GDM1 (cell line): ENCODE measurements at regions not wholly inside any gene's neighbourhood (a gene's known extent, or its start where the extent isn't known, plus 50 kb on each side); places are given as distances from the start of the nearest gene placed in this dataset.
A peak's percentile ranks its signal among the peaks of the same experiment; 100 is the strongest.
"Not testable (repeated sequence)": the region's sequence is repeated elsewhere in the genome, so short reads cannot be mapped to it uniquely, and the experiment has no call there.

ENCODE experiments used
- DNase-seq: peaks from one replicate; lab custom pipeline; 2025; lab: John Stamatoyannopoulos, UW

DNA sequence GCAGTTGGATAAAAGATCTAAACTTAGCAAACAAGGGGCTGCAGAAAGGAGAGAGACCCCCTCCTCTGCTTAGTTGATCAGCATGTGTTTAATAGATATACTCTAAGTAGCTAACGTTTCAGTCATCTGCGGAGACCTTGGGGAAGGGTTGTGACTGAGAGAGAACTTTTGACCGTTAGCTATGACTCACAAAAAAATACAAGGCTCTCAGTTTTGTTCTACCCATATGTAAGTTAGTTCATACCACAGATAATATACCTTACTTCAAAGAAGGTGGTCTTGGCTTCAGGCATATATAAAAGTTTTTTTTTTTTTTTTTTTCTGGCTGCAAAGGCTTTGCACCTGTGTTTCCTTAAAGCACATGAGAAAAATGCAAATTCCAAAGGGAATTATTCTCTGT lies 258.9 kb downstream of the GJA1 start:
- DNase-seq, result no peak

DNA sequence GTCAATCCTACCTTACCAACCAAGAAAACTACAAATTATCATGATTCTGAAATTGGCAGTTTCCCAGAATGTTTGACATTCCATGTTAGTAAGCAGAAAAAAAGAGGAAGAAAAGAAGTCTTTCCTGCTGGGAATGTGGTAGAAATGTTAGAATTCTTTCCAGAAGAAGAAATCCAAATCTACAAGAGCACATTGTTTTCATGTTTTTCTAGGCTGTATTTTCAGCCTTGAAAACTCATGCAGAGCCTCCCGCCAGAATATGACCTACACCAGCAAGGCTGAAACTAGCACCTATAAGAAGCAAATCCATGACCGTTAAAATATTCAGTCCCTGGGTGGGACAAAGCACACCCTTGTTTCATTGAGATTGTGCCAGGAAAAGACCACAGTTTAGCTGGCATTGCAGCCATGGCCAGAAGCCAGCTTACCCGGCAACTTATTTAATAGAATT lies 259.4 kb downstream of the GJA1 start:
- DNase-seq, result no peak

DNA sequence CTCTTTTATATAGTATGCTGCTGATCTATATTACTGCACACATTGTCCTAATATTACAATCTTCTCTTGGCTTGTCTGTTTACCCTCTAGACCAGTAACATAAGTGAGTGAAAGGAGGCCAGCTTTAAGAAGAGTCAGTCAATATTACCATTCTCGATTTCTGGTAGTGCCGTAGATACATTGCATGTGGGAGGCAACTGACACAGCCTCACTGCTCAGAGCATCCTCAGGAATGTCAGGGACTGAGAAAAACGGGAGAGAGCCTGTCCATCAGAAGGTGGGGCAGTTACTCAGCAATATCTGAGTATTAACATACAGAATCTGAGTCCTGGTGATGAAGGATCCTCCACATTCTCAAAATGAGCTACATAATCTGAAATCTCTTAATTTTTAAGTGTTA lies 259.9 kb downstream of the GJA1 start:
- no peak for DNase-seq

DNA sequence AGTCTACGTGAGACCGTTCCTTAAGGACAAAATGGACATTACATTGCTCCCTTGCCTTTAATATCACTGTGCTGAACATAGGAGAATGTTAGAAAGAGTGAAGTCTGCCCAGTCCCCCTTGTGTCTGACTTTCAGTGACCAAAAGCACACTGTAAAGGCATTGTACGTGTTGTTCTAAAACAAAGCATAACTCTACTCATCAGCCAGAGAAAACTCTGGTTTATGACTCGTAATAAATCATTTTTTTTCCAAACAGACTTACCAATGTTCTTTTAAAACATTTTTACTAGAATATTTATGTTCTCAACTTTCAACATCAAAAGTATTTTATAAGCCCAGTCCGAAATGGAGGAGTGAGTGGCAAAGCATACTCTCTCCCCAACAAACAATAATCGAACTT lies 262.5 kb downstream of the GJA1 start:
- DNase-seq, result no peak

DNA sequence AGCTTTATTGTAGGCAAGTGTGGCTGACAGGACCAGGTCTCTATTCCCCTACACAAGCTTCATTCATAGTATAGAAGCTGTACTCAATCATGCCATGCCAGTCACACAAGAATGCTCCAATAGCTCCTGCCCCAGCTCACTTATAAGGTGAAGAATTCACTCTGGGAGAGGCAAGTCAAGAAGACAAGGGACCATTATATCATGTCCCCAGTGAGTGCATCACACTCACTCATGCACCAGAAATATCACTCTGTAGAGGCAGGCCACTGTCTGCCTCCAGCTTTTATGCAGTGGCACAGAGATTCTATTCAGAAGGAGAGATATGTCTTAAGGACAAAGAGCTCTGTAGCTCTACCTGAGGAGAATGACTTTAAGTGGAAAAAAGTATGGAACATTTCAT lies 263.2 kb downstream of the GJA1 start:
- DNase-seq, result no peak

DNA sequence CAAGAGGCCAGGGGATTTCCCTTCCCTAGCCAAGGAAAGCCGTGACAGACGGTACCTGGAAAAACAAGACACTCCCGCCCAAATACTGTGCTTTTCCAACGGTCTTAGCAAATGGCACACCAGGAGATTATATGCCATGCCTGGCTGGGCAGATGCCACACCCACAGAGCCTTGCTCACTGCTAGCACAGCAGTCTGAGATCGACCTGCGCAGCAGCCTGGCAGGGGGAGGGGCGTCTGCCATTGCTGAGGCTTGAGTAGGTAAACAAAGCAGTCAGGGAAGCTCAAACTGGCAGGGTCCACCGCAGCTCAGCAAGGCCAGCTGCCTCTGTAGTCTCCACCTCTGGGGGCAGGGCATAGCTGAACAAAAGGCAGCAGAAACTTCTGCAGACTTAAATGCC lies 267.7 kb downstream of the GJA1 start:
- DNase-seq, result not testable (repeated sequence)

DNA sequence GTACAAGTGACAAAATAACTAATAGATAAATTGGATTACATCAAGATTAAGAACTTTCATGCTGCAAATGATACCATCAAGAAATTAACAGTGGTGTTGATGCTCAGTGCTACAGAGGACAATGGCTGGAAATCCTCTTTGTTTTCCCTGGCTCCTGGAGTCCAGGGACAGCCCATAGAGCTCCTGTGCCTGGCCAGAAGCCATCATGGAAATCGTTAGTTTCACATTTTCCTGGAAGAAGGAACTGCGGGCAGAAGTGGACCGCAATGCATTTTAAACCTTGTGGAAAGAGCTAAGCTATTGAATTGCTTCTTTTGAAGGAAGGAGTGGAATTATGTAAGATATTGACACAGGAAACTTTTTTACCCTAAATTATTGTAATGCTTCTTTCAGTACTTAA lies 276.0 kb downstream of the GJA1 start:
- DNase-seq, result no peak

DNA sequence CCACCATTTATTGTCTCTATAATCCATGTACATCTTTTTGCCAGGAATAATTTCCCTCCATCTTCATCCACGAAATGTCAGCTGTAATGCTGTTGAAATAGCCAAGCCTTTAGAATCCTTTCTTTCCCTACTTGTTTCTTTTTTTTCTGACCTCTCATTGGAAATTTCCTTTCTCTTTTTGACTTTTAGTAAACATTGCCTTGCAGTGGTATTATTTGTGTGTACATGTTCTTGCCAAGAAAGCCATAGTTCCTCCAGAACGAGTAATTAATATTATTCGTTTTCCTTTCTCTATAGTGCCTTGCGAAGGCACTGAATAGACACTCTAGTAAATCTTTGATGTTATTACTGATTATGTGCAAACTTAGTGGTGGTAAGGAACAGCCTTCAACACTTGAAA lies 282.2 kb downstream of the GJA1 start:
- DNase-seq, result no peak

DNA sequence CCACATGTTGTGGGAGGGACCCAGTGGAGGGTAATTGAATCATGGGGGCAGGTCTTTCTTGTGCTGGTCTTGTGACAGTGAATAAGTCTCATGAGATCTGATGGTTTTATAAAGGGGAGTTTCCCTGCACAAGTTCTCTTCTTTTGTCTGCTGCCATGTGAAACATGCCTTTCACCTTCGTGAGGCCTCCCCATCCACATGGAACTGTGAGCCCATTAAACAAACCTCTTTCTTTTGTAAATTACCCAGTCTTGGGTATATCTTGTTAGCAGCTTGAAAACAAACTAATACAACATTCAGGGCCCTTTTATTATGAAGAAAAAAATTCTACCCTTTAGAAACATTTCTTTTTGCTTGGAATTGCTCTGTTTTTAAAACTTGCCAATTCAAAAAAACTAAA lies 285.4 kb downstream of the GJA1 start:
- DNase-seq, result not testable (repeated sequence)

DNA sequence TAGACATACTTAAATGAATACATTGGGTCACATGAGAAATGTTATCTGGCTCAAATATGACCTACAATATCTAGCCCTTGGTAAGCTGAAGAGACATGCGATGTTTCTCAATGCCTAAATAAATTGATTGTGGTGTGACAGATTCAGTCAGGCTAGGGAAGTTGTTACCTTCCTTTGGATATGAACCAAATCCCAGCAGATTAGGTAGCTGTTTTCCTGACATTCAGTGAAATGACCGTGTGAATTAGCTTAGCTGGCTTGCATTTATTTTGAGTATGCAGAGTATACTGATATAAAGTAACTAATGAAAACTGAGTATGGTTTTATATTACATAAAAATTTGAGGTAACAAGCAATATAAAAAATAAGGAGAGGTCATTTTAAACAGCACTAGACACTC lies 288.2 kb downstream of the GJA1 start:
- DNase-seq, result no peak

DNA sequence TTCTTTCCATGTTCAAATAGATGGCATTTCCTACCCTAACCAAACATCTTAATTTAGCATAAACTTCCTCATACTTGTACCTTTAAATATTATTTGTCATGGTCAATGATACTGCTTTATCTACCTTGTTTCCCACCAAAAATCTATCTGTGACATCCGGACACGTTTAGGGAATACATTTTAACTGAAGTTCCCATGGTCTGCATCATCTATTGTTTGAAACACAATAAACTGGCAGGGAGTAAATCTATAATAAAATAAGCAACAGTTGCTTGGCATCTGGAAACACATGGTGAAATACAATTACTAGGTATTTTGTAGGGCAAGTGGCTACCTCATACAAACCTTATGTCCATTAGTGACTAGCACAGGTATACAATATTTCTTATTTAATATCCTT lies 289.1 kb downstream of the GJA1 start:
- no peak for DNase-seq

DNA sequence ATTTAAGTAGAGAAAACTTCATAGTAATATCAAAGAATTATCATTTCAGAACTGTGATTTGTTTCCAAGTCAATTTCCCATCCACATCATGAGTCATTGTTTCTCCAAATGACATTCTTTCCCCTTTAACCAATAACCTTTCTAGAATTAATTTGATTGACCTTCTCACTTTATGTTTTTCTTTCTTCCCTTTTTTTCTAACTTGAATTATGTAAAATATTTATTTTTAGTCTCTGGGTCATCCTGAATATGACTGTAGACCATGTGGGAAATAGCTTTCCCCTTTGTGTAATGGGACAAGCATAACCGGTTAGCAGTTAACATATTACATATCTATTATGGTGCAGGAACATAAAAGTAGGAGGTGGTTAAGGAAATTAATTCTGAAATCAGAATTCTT lies 291.1 kb downstream of the GJA1 start:
- DNase-seq, result no peak

DNA sequence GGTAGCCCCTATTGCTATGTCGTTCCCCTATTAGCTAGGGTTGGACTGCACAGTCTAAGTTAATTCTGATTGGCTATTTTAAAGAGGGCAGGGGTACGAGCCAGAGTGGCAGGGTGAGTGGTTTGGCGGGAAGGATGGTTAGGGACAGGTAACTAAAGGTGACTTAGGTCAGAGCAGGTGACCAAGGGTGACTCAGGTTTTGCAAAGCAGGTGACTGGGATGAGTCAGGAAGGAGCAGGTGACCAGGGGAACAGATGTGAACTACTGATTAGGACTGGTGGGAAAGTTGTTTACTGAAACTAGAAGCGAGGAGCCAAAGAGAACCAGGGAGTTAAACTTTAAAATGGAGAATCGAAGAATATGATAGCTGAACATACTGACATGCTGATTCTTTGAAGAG lies 295.2 kb downstream of the GJA1 start:
- no peak for DNase-seq

DNA sequence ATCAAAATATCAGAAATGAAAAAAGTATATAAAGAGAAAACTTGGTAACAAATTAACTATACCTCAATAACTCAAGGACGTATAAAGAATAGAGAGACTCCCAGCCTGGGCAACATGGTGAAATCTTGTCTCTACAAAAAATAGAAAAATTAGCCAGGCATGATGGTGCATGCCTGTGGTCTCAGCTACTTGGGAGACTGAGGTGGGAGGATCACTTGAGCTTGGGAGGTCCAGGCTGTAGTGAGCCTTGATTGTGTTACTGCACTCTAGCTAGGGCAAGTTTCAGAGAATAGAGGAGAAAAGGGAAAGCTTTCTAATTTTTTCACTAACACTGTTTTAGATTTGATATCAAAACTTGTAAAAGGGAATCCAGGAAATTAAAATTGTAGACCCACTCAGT lies 295.9 kb downstream of the GJA1 start:
- DNase-seq, result no peak

DNA sequence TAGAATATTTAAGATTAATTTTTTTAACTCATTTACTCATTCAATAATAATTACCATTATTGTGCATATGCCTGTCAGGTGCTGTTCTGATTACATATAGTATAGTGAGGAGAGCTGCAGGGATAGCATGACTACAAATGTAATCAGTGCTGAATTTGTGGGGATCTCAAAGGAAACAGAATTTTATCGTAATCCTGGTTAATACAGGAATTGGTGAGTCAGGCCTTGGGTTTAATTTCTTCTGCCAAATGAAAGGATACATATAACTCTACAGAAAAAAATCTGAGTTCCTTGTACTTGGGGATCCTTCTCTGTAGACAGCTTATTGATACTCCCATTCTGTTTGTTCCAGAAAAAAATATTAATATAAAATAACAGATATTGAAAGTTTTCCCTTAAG lies 297.2 kb downstream of the GJA1 start:
- DNase-seq, result no peak

DNA sequence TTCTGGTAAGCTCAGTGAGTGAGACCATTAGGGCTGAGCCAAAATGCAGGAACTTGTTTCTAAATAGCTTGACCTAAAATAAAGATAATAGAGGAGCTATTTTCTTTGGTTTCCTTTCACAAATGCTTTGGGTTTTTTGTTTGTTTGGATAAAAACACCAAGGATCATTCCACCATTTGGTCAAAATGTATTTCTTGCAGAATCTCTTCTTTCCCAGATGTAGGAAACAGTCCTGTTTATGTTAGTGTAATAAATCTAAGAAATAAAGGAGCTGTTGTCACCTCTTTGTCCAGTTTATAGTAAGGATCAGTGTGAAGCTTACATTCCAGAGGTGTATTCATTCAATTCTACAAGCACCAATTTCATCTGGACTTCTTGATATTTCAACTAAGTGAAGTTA lies 297.8 kb downstream of the GJA1 start:
- DNase-seq, result no peak

DNA sequence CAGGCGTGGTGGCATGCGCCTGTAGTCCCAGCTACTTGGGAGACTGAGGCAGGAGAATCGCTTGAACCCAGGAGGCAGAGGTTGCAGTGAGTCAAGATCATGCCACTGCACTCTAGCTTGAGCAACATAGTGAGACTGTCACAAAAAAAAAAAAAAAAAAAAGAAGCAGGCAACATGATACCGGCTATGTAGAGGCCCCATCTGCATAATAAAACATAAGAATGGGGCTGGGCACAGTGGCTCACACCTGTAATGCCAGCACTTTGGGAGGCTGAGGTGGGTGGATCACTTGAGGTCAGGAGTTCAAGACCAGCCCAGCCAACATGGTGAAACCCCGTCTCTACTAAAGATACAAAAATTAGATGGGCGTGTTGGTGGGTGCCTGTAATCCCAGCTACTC lies 304.7 kb downstream of the GJA1 start:
- DNase-seq, result not testable (repeated sequence)

DNA sequence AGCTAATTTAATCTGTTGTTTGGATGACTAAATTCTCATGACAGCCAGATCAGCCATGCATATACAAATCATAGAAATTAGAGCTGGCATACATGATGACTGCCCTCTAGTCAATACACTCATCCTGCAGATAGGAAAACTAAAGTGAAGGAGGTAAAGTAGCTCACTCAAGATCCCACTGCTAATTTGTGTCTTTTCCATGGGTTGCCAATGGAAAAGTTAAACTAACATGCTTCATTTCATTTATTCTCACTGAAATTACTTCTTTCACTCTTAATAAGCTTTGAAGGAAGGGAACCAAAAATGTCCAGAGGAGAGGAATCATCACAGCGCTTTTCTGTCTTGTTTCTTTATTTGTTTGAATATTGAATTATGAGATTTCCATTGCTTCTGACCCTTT lies 308.2 kb downstream of the GJA1 start:
- no peak for DNase-seq

DNA sequence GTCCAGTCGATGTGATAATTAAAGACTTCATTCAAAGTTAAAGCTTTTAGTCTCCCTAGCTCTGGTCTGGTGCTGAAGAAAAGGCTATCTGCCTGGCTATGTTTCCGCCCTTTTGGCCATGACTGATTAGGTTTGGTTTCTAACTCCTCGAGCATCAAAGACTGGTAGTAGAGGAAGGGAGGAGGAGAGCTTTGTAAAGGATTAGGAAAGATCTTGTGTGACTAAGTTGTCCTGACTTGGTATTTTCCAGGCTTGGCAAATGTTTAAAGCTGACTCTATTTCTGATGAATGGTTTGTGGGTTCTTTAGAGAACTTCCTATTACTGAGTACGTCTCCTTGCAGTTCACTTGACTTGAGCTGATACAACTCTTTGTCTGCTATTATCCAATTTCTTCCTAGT lies 312.9 kb downstream of the GJA1 start:
- no peak for DNase-seq

DNA sequence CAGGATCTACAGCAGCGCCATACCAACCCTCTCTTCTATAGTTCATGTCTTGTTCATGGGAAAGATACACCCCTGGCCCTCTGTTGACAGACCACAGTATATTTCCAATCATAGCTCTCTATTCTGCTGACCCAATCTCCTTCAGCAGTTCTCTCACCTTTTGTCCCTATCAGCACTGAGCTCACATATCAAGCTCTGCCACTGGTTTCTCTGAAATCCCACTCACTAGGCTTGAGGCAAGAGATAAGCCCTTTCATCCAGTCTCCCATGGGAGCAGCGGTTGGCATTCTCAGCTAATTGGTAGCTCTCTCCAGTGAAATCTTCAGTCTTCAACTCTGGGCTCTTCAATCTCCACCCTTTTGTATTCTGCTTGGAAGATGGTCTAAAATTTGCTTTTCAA lies 313.4 kb downstream of the GJA1 start:
- no peak for DNase-seq

DNA sequence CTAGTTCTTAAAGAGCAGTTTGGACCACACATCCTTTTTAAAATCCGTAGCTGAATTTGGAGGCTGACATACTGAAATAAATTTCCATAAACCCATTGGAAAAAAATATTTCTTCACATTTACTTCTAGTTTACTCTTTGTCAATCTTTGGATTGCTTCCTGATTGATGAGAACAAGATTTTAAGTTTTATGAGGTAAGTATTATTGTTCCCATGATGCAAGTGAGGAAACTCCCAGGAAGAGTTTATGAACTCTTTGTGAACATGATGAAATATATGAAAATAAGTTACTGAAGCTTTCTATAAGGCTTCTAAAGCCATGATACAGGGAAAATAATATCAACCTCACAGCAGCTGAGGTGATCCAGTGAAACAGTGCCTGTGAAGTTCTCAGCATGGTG lies 320.0 kb downstream of the GJA1 start:
- no peak for DNase-seq

DNA sequence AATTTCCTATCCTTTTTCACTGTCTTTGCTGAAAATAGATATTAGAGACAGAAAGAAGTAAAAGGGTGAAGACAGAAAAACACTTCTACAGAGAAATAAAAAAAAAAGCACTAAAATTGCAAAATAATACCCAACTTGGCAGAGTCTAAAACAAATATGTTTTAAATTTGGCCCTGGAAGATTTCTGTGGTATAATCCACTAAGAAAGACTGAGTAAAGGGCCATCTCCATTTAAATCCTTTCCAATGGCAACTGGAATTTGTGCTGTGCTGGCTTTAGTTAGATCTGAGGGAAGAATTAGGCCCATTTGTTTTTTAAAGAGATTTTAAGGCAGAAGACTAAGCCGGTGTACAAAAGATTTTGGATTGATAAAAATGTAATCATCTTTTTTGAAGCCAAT lies 321.2 kb downstream of the GJA1 start:
- DNase-seq, result no peak

DNA sequence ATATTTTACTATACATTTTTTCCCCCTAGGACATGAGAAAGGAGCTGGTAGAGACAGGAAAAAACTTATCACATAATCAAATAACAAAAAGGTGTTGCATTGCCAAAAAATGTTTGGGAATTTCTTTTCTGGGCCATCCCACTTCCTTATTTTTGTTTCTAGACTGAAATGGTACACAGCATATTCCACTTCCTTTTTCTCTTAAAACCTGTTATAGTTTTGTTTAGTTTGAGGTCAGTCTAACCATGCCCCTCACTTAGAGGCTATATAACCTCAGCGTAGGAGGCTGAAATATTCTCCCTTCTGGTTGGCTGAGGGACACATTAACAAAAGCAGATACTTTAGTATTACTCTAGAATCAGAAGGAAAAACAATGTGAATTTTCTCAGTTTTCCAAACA lies 323.9 kb downstream of the GJA1 start:
- DNase-seq, result peak; percentile 1

DNA sequence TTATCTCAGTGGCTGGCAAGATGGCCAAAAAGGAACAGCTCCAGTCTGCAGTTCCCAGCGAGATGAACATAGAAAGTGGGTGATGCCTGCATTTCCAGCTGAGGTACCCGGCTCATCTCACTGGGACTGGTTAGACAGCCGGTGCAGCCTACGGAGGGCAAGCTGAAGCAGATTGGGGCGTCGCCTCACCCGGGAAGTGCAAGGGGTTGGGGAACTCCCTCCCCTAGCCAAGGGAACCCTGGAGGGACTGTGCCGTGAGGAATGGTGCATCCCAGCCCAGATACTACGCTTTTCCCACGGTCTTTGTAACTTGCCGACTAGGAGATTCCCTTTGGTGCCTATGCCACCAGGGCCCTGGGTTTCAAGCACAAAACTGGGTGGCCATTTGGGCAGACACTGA lies 324.7 kb downstream of the GJA1 start:
- DNase-seq, result no peak

DNA sequence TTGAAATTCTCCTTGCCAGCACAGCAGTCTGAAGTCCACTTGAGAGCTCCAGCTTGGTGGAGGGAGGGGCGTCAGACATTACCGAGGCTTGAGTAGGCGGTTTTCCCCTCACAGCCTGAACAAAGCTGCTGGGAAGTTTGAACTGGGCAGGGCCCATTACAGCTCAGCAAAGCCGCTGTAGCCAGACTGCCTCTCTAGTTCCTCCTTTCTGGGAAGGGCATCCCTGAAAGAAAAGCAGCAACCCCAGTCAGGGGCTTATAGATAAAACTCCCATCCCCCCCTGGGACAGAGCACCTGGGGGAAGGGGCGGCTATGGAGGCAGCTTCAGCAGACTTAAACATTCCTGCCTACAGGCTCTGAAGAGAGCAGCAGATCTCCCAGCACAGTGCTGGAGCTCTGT lies 325.3 kb downstream of the GJA1 start:
- no peak for DNase-seq
